ENCODE measurements at regions not wholly inside any gene's neighbourhood (a gene's known extent, or its start where the extent isn't known, plus 50 kb on each side); places are given as distances from the start of the nearest gene placed in this dataset.

DNA sequence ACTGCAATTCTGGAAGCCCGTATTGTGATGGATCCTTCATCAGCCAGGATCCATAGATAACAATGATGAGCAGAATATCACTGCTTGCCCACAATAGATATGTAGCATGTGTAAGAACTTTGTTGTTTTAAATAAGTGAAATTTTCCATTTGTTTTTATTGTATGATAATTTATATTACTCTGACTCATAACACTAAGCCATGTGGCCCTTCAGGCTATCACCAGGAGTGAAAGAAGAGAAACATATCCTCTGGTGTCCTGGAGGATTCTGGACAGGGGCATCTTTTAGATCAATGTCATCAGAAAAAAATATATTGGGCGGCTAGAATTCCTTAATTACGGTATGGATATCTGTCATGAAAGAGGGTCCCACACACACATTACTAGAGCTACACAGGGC lies 167.5 kb downstream of the SLC6A15 start:
- no peak for ATAC-seq (ENCODE audit: insufficient read depth, low read depth)
- TF ChIP-seq, protein P1, sequence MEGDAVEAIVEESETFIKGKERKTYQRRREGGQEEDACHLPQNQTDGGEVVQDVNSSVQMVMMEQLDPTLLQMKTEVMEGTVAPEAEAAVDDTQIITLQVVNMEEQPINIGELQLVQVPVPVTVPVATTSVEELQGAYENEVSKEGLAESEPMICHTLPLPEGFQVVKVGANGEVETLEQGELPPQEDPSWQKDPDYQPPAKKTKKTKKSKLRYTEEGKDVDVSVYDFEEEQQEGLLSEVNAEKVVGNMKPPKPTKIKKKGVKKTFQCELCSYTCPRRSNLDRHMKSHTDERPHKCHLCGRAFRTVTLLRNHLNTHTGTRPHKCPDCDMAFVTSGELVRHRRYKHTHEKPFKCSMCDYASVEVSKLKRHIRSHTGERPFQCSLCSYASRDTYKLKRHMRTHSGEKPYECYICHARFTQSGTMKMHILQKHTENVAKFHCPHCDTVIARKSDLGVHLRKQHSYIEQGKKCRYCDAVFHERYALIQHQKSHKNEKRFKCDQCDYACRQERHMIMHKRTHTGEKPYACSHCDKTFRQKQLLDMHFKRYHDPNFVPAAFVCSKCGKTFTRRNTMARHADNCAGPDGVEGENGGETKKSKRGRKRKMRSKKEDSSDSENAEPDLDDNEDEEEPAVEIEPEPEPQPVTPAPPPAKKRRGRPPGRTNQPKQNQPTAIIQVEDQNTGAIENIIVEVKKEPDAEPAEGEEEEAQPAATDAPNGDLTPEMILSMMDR (IDR thresholded peaks at IDR 0.05; ENCODE audit: borderline replicate concordance, extremely low read depth, low read length, poor library complexity, severe bottlenecking): no peak
- no peak for TF ChIP-seq EZH2 (IDR thresholded peaks at IDR 0.05; ENCODE audit: borderline replicate concordance, low read depth, low read length, severe bottlenecking)
- H4K20me1 ChIP-seq (ENCODE audit: insufficient read depth, low read length): no peaks in the 10 kb centered on the region

DNA sequence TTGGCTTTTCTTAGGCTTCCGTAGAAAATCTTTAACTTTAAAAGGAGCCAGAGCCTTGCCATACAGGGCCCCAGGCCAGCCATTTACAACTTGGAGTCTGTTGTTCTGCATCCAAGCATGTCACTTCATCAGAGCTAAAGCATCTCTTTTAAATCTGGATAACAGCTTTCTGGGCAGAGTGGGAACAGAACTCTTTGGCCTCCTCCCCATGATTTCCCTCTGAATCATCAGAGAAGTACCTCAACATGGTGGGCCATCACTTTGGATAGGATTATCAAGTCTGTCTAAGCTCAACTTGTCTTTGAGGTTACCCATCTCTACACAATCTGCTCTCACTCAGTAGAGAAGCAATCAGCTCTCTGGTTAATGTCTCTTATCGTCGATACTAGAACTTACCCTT lies 170.9 kb downstream of the SLC6A15 start:
- Histone ChIP-seq H3K4me3 (ENCODE audit: low read depth in 1 of 2, low read length in 2 of 2) (no peak overlapping the region), H3K4me1 (ENCODE audit: insufficient read depth, low read length) (no peaks in the 10 kb centered on the region), H4K20me1 (ENCODE audit: insufficient read depth, low read length) (no peaks in the 10 kb centered on the region), H3K9me3 (ENCODE audit: insufficient read depth, low read length, severe bottlenecking) (no peaks in the 10 kb centered on the region), H3K4me2 (ENCODE audit: insufficient read depth, low read length) (no peak overlapping the region), H2AFZ (ENCODE audit: low read depth, low read length) (no peak overlapping the region), H3K9ac (ENCODE audit: low read depth, low read length) (no peak overlapping the region), H3K27me3 (ENCODE audit: insufficient read depth, low read length, poor library complexity) (no peaks in the 10 kb centered on the region), H3K36me3 (ENCODE audit: insufficient read depth, low read length) (no peaks in the 10 kb centered on the region), H3K27ac (ENCODE audit: low read length) (no peak overlapping the region), H3K79me2 (ENCODE audit: insufficient read depth, low read length) (no peaks in the 10 kb centered on the region)
- ATAC-seq (ENCODE audit: insufficient read depth, low read depth) (no peak), DNase-seq (no peak)
- TF ChIP-seq, protein P1 (IDR thresholded peaks at IDR 0.05; ENCODE audit: borderline replicate concordance, extremely low read depth, low read length, poor library complexity, severe bottlenecking): no peak
- TF ChIP-seq EZH2 (IDR thresholded peaks at IDR 0.05; ENCODE audit: borderline replicate concordance, low read depth, low read length, severe bottlenecking): no peak

More for the DNA sequence above, 167.5 kb downstream of the SLC6A15 start:
- Histone ChIP-seq H3K4me3 (ENCODE audit: low read depth in 1 of 2, low read length in 2 of 2) (no peak overlapping the region), H3K79me2 (ENCODE audit: insufficient read depth, low read length) (no peaks in the 10 kb centered on the region), H3K27me3 (ENCODE audit: insufficient read depth, low read length, poor library complexity) (no peaks in the 10 kb centered on the region), H2AFZ (ENCODE audit: low read depth, low read length) (no peak overlapping the region), H3K27ac (ENCODE audit: low read length) (no peak overlapping the region), H3K9me3 (ENCODE audit: insufficient read depth, low read length, severe bottlenecking) (no peaks in the 10 kb centered on the region), H3K4me2 (ENCODE audit: insufficient read depth, low read length) (no peak overlapping the region), H3K36me3 (ENCODE audit: insufficient read depth, low read length) (no peaks in the 10 kb centered on the region), H3K4me1 (ENCODE audit: insufficient read depth, low read length) (no peaks in the 10 kb centered on the region), H3K9ac (ENCODE audit: low read depth, low read length) (no peak overlapping the region)
- no peak for DNase-seq

DNA sequence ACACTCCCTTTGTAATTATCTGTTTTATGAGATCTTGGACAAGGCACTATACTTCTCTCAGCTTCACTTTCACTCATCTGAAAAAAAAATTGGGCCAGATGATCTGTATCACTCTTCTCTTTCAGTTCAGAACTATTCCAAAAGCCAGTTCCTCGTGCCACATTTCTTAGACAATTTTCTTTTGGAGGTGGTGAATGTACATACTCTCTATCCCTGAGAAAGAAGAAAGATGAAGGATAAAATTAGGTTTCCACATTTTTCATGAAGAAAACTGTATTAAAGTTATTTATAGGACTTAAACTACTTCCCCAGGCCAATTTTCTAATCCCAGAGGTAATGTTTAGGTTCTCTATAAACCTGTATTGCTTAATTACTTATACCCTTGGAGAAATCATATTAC lies 171.6 kb downstream of the SLC6A15 start:
- no peak overlapping the region for H3K9ac ChIP-seq (ENCODE audit: low read depth, low read length)
- no peaks in the 10 kb centered on the region for H3K9me3 ChIP-seq (ENCODE audit: insufficient read depth, low read length, severe bottlenecking)
- H3K4me2 ChIP-seq (ENCODE audit: insufficient read depth, low read length): no peak overlapping the region
- no peak overlapping the region for H2AFZ ChIP-seq (ENCODE audit: low read depth, low read length)
- no peaks in the 10 kb centered on the region for H3K4me1 ChIP-seq (ENCODE audit: insufficient read depth, low read length)
- no peaks in the 10 kb centered on the region for H3K36me3 ChIP-seq (ENCODE audit: insufficient read depth, low read length)
- ATAC-seq (ENCODE audit: insufficient read depth, low read depth) (no peak), DNase-seq (no peak)
- no peaks in the 10 kb centered on the region for H3K27me3 ChIP-seq (ENCODE audit: insufficient read depth, low read length, poor library complexity)
- TF ChIP-seq, protein P1 (IDR thresholded peaks at IDR 0.05; ENCODE audit: borderline replicate concordance, extremely low read depth, low read length, poor library complexity, severe bottlenecking): no peak
- no peak for TF ChIP-seq EZH2 (IDR thresholded peaks at IDR 0.05; ENCODE audit: borderline replicate concordance, low read depth, low read length, severe bottlenecking)
- H3K4me3 ChIP-seq (ENCODE audit: low read depth in 1 of 2, low read length in 2 of 2): no peak overlapping the region
- H3K79me2 ChIP-seq (ENCODE audit: insufficient read depth, low read length): no peaks in the 10 kb centered on the region
- H3K27ac ChIP-seq (ENCODE audit: low read length): no peak overlapping the region
- no peaks in the 10 kb centered on the region for H4K20me1 ChIP-seq (ENCODE audit: insufficient read depth, low read length)

DNA sequence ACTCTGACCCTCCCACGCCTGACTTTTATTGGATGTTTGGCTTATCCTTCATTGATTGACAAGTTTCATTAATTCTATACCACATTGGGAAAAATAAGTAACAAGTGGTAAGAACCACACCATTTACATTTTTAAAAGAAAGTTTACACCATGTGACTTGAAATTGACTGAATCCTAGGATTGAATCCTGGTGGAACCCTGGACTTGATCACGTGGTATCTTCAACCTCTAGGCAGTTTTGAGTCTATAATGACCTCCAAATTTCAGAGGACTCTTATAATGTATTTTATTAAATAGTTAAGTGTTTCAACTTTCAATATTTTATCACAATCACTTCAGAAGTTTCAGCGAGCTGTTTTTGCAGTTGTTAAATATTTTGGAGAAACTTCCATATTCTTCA lies 172.0 kb downstream of the SLC6A15 start:
- no peak overlapping the region for H3K27ac ChIP-seq (ENCODE audit: low read length)
- H3K27me3 ChIP-seq (ENCODE audit: insufficient read depth, low read length, poor library complexity): no peaks in the 10 kb centered on the region
- no peaks in the 10 kb centered on the region for H3K36me3 ChIP-seq (ENCODE audit: insufficient read depth, low read length)
- ATAC-seq (ENCODE audit: insufficient read depth, low read depth) (no peak), DNase-seq (no peak)
- H3K4me1 ChIP-seq (ENCODE audit: insufficient read depth, low read length): no peaks in the 10 kb centered on the region
- TF ChIP-seq EZH2 (IDR thresholded peaks at IDR 0.05; ENCODE audit: borderline replicate concordance, low read depth, low read length, severe bottlenecking): no peak
- TF ChIP-seq, protein P1 (IDR thresholded peaks at IDR 0.05; ENCODE audit: borderline replicate concordance, extremely low read depth, low read length, poor library complexity, severe bottlenecking): no peak
- H3K79me2 ChIP-seq (ENCODE audit: insufficient read depth, low read length): no peaks in the 10 kb centered on the region
- no peak overlapping the region for H2AFZ ChIP-seq (ENCODE audit: low read depth, low read length)
- H4K20me1 ChIP-seq (ENCODE audit: insufficient read depth, low read length): no peaks in the 10 kb centered on the region
- no peaks in the 10 kb centered on the region for H3K9me3 ChIP-seq (ENCODE audit: insufficient read depth, low read length, severe bottlenecking)
- H3K4me3 ChIP-seq (ENCODE audit: low read depth in 1 of 2, low read length in 2 of 2): no peak overlapping the region
- no peak overlapping the region for H3K4me2 ChIP-seq (ENCODE audit: insufficient read depth, low read length)
- H3K9ac ChIP-seq (ENCODE audit: low read depth, low read length): no peak overlapping the region

Measured in DND-41 (cell line).